Transverse colon (tissue), 4 donors: ENCODE measurements at regions not wholly inside any gene's neighbourhood (a gene's known extent, or its start where the extent isn't known, plus 50 kb on each side); places are given as distances from the start of the nearest gene placed in this dataset.

Experiments
- DNase-seq: peaks from one replicate; pipeline ENCODE4 v3.0.0-alpha.2; 2019
- H3K27ac ChIP-seq, 4 donors: fragments of 200-600 bp; sonication (generic); 2 replicates each; pipeline ENCODE4 v1.5.1; 2016 to 2018; ENCODE audit warnings: inconsistent platforms in 4 of 4
- H3K27me3 ChIP-seq: fragments of 200-600 bp; sonication (generic); 2 replicates; pipeline ENCODE4 v1.5.1; 2017; ENCODE audit warnings: inconsistent platforms
- H3K36me3 ChIP-seq, 4 donors: fragments of 200-600 bp; sonication (generic); 2 replicates each; pipeline ENCODE4 v1.5.1; 2017 to 2019; ENCODE audit warnings: inconsistent platforms in 4 of 4
- H3K4me1 ChIP-seq, 4 donors: fragments of 200-600 bp; sonication (generic); 2 replicates each; pipeline ENCODE4 v1.5.1; 2017 to 2020; ENCODE audit warnings: inconsistent platforms in 4 of 4
- H3K4me3 ChIP-seq, 4 donors: fragments of 200-600 bp; sonication (generic); 1 replicate in 1 of 4; 2 replicates in 3 of 4; pipeline versions ENCODE4 v1.5.1 to v1.6.1; 2017 to 2019; ENCODE audit warnings: inconsistent platforms in 4 of 4
- H3K9me3 ChIP-seq, 2 donors: fragments of 200-600 bp; sonication (generic); 2 replicates each; pipeline ENCODE4 v1.5.1; 2017 to 2019; ENCODE audit warnings: inconsistent platforms in 2 of 2
- CTCF ChIP-seq, 5 experiments: fragments of 200-600 bp in 3 of 5; fragments of 450-650 bp in 2 of 5; sonication (generic) in 3 of 5; IDR thresholded peaks; 1 replicate in 2 of 5; 2 replicates in 3 of 5; pipeline ENCODE4 v1.5.1; 2016 to 2017; ENCODE audit warnings: antibody characterized with exemption in 5 of 5, inconsistent platforms in 3 of 5, mild to moderate bottlenecking in 2 of 5, moderate library complexity in 1 of 5
- EP300 ChIP-seq: sonication (generic); formaldehyde crosslinking; IDR thresholded peaks from one replicate; pipeline ENCODE4 v1.6.1; 2017; ENCODE audit warnings: antibody characterized with exemption, low read depth
- POLR2A ChIP-seq: fragments of 450-650 bp; IDR thresholded peaks from one replicate; pipeline ENCODE4 v1.6.1; 2016; ENCODE audit warnings: antibody characterized with exemption, mild to moderate bottlenecking, moderate library complexity
- POLR2AphosphoS5 ChIP-seq, 3 donors: sonication (generic); formaldehyde crosslinking; IDR thresholded peaks; one replicate each; pipeline ENCODE4 v1.6.1; 2016; ENCODE audit warnings: antibody characterized with exemption in 3 of 3
- WGBS, 2 donors: methylation state at CpG; one replicate each; pipeline ENCODE4 v1.1.5; 2018; ENCODE audit warnings: low coverage in 1 of 2; 5-methylcytosine and 5-hydroxymethylcytosine counted together
- in situ Hi-C, 4 donors: fragments of 200-750 bp; cut with MboI; loops; one replicate each; pipeline versions ENCODE4 v1.15.0 to v1.15.1; 2017; ENCODE audit warnings: low sequenced_read_pairs in 3 of 4, low pct_ligation_motif_present in 1 of 4, low pct_unique_long_range_greater_than_20kb in 1 of 4
- intact Hi-C: fragments of 100-400 bp; cut with DNase I; formaldehyde crosslinking; loops from one replicate; pipeline ENCODE4 v1.15.1; 2023; ENCODE audit warnings: low total_unique reads

GRCh38 chr3:59677747-59678702 lies 628.2 kb upstream of the CFAP20DC start:
- no peak overlapping the region for H3K27ac ChIP-seq
- H3K36me3 ChIP-seq, result no peaks in the 10 kb centered on the region
- in situ Hi-C loops, result no loop called here
- H3K4me1 ChIP-seq, result no peaks in the 10 kb centered on the region
- no peak for DNase-seq
- no peak overlapping the region for H3K4me3 ChIP-seq
- 71 to 82% methylated on average over 3 to 11 of the region's 11 CpGs for WGBS, 2 donors
- no peak for TF ChIP-seq CTCF (IDR thresholded peaks at IDR 0.05)
- TF ChIP-seq EP300, result no peak
- TF ChIP-seq POLR2A, result no peak
- no peak for TF ChIP-seq POLR2AphosphoS5 (IDR thresholded peaks at IDR 0.05)
- H3K9me3 ChIP-seq, result no peaks in the 10 kb centered on the region
- no peaks in the 10 kb centered on the region for H3K27me3 ChIP-seq
- intact Hi-C loops, result no loop called here

GRCh38 chr3:59675495-59675894 lies 625.7 kb upstream of the CFAP20DC start:
- DNase-seq, result no peak
- TF ChIP-seq EP300 (no peak), POLR2A (no peak)
- Histone ChIP-seq H3K4me3 (no peak overlapping the region), H3K4me1 (no peaks in the 10 kb centered on the region), H3K27ac (no peak overlapping the region), H3K9me3 (no peaks in the 10 kb centered on the region), H3K36me3 (no peaks in the 10 kb centered on the region), H3K27me3 (no peaks in the 10 kb centered on the region)
- intact Hi-C loops (no loop called here), in situ Hi-C loops (no loop called here)
- WGBS, 2 donors, result 46 to 54% methylated on average over 2 of the region's 2 CpGs

GRCh38 chr3:59663076-59663850 lies 613.4 kb upstream of the CFAP20DC start:
- Histone ChIP-seq H3K4me1 (peaks cover 12 to 28% (median 21%) of the 10 kb centered on the region in 4 donors), H3K36me3 (no peaks in the 10 kb centered on the region), H3K27me3 (no peaks in the 10 kb centered on the region), H3K4me3 (no peak overlapping the region), H3K9me3 (no peaks in the 10 kb centered on the region), H3K27ac (no peak overlapping the region)
- intact Hi-C loops (no loop called here), in situ Hi-C loops (no loop called here)
- no peak for DNase-seq
- TF ChIP-seq POLR2A (no peak), CTCF (IDR thresholded peaks at IDR 0.05) (no peak), POLR2AphosphoS5 (IDR thresholded peaks at IDR 0.05) (no peak)
- WGBS, 2 donors, result 89 to 96% methylated on average over 2 of the region's 2 CpGs

GRCh38 chr3:59660852-59661625 lies 611.2 kb upstream of the CFAP20DC start:
- 42 to 46% methylated on average over 5 to 9 of the region's 9 CpGs for WGBS, 2 donors
- no peak for TF ChIP-seq EP300
- TF ChIP-seq CTCF (IDR thresholded peaks at IDR 0.05), result no peak
- TF ChIP-seq POLR2A, result no peak
- TF ChIP-seq POLR2AphosphoS5 (IDR thresholded peaks at IDR 0.05), result no peak
- no peaks in the 10 kb centered on the region for H3K36me3 ChIP-seq
- H3K4me1 ChIP-seq, result peaks cover 12 to 28% (median 21%) of the 10 kb centered on the region in 4 donors
- H3K27ac ChIP-seq, result no peak overlapping the region
- in situ Hi-C loops (no loop called here), intact Hi-C loops (no loop called here)
- no peak for DNase-seq
- no peak overlapping the region for H3K4me3 ChIP-seq
- H3K9me3 ChIP-seq, result no peaks in the 10 kb centered on the region
- H3K27me3 ChIP-seq, result no peaks in the 10 kb centered on the region
